OCI-LY7 (cell line): ENCODE measurements at regions not wholly inside any gene's neighbourhood (a gene's known extent, or its start where the extent isn't known, plus 50 kb on each side); places are given as distances from the start of the nearest gene placed in this dataset.

Experiments used
- BruUV-seq: library from RNA; stranded (reverse); fragments of 400-500 nt; replicated peaks from 2 replicates; lab custom pipeline; 2021; lab: Mats Ljungman, UMichigan
- CTCF ChIA-PET: fragments of 300-600 bp; sonication (Branson Sonifier 250); formaldehyde crosslinking; loops from one replicate; lab custom pipeline; 2022; ENCODE audit warnings: antibody characterized with exemption; ENCODE audit not compliant: unreplicated experiment; lab: Charles Lee
- POLR2A ChIA-PET: fragments of 300-600 bp; sonication (Branson Sonifier 250); formaldehyde crosslinking; loops from one replicate; lab custom pipeline; 2022; ENCODE audit warnings: antibody characterized with exemption; lab: Charles Lee
- DNase-seq: peaks from one replicate; pipeline ENCODE4 v3.0.0-alpha.2; 2015; ENCODE audit warnings: low spot score
- H2AFZ ChIP-seq: fragments of 200-600 bp; sonication (generic), shearing (Covaris generic); 2 replicates; pipeline ENCODE4 v1.6.1; 2014; ENCODE audit warnings: mild to moderate bottlenecking, antibody characterized with exemption, low read length, moderate library complexity
- H3K27ac ChIP-seq: fragments of 200-600 bp; sonication (generic); 2 replicates; pipeline ENCODE4 v1.5.1; 2014; ENCODE audit warnings: mixed run types, low read depth, mild to moderate bottlenecking, moderate library complexity, low read length, inconsistent platforms; ENCODE audit not compliant: poor library complexity, severe bottlenecking
- H3K36me3 ChIP-seq: fragments of 200-600 bp; sonication (generic); 2 replicates; pipeline ENCODE4 v1.6.1; 2014; ENCODE audit warnings: mild to moderate bottlenecking, antibody characterized with exemption, low read length, moderate library complexity, mixed read lengths; ENCODE audit not compliant: insufficient read depth
- H3K4me1 ChIP-seq: fragments of 200-600 bp; sonication (generic); 2 replicates; pipeline ENCODE4 v1.5.1; 2014; ENCODE audit warnings: mild to moderate bottlenecking, low read length; ENCODE audit not compliant: insufficient read depth, poor library complexity, severe bottlenecking
- H3K4me2 ChIP-seq: fragments of 200-600 bp; sonication (generic); 2 replicates; pipeline ENCODE4 v1.6.1; 2014; ENCODE audit warnings: mild to moderate bottlenecking, low read length
- H3K4me3 ChIP-seq: fragments of 200-600 bp; sonication (generic); 2 replicates; pipeline ENCODE4 v1.5.1; 2014; ENCODE audit warnings: mild to moderate bottlenecking, low read depth, low read length; ENCODE audit not compliant: poor library complexity, severe bottlenecking
- H3K79me2 ChIP-seq: fragments of 200-600 bp; sonication (generic); 2 replicates; pipeline ENCODE4 v1.6.1; 2016; ENCODE audit warnings: low read depth, mild to moderate bottlenecking, low read length, moderate library complexity, mixed read lengths; ENCODE audit not compliant: insufficient read depth
- H3K9me2 ChIP-seq: fragments of 200-600 bp; sonication (generic); 2 replicates; pipeline ENCODE4 v1.6.1; 2016; ENCODE audit warnings: mild to moderate bottlenecking, low read length, mixed read lengths; ENCODE audit not compliant: insufficient read depth
- H3K9me3 ChIP-seq: fragments of 200-600 bp; sonication (generic); 2 replicates; pipeline ENCODE4 v1.6.1; 2014; ENCODE audit warnings: mild to moderate bottlenecking, mixed run types, low read length, mixed read lengths
- H4K20me1 ChIP-seq: fragments of 200-600 bp; sonication (generic); 2 replicates; pipeline ENCODE4 v1.6.1; 2014; ENCODE audit warnings: mild to moderate bottlenecking, antibody characterized with exemption, low read length, moderate library complexity, mixed read lengths; ENCODE audit not compliant: insufficient read depth
- EZH2phosphoT487 ChIP-seq: fragments of 200-600 bp; sonication (generic); IDR thresholded peaks from 2 replicates; pipeline ENCODE4 v1.6.1; 2018; ENCODE audit warnings: low read depth, borderline replicate concordance, mild to moderate bottlenecking, mixed run types, antibody characterized with exemption, low read length, moderate library complexity, mixed read lengths
- intact Hi-C: fragments of 100-400 bp; cut with micrococcal nuclease; formaldehyde crosslinking; loops from one replicate; pipeline ENCODE4 v1.10.0; 2022; ENCODE audit not compliant: unreplicated experiment
- TF ChIP-seq, protein P1 (sequence below): fragments of 200-600 bp; sonication (generic); conservative IDR thresholded peaks from 2 replicates; pipeline ENCODE4 v1.5.1; 2014; ENCODE audit warnings: mild to moderate bottlenecking, antibody characterized with exemption, low read length, moderate library complexity, mixed read lengths

DNA sequence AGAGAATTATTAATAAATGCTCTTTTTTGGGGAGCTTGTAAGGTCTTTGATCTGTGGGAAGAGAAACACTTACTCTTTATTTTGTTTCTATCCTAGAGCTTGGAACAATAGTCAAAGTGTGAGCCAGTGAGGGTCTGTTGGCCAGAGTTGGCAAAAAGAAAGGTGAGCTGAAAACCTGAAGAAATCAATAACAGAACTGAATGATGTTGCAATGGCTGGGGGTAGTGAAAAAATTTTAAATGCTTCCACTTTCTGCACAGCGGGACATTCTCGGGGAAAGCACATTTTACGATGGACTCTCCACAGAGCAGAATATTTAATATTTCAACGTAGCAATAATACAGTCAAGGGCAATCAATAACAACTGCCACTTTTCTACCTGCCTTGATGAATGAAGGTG lies 78.9 kb downstream of the SKA1 start:
- H3K4me2 ChIP-seq: no peak overlapping the region
- no peaks in the 10 kb centered on the region for H3K4me1 ChIP-seq
- intact Hi-C loops: no loop called here
- BruUV-seq: no TSS peak
- CTCF ChIA-PET: no interaction called here
- no peaks in the 10 kb centered on the region for H3K36me3 ChIP-seq
- H4K20me1 ChIP-seq: no peaks in the 10 kb centered on the region
- no peaks in the 10 kb centered on the region for H3K9me3 ChIP-seq
- TF ChIP-seq, protein P1, sequence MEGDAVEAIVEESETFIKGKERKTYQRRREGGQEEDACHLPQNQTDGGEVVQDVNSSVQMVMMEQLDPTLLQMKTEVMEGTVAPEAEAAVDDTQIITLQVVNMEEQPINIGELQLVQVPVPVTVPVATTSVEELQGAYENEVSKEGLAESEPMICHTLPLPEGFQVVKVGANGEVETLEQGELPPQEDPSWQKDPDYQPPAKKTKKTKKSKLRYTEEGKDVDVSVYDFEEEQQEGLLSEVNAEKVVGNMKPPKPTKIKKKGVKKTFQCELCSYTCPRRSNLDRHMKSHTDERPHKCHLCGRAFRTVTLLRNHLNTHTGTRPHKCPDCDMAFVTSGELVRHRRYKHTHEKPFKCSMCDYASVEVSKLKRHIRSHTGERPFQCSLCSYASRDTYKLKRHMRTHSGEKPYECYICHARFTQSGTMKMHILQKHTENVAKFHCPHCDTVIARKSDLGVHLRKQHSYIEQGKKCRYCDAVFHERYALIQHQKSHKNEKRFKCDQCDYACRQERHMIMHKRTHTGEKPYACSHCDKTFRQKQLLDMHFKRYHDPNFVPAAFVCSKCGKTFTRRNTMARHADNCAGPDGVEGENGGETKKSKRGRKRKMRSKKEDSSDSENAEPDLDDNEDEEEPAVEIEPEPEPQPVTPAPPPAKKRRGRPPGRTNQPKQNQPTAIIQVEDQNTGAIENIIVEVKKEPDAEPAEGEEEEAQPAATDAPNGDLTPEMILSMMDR: no peak
- no peak for TF ChIP-seq EZH2phosphoT487
- DNase-seq: no peak
- no peak overlapping the region for H3K27ac ChIP-seq
- H2AFZ ChIP-seq: no peak overlapping the region
- H3K9me2 ChIP-seq: no peaks in the 10 kb centered on the region
- POLR2A ChIA-PET: no interaction called here
- no peak overlapping the region for H3K4me3 ChIP-seq
- no peaks in the 10 kb centered on the region for H3K79me2 ChIP-seq

DNA sequence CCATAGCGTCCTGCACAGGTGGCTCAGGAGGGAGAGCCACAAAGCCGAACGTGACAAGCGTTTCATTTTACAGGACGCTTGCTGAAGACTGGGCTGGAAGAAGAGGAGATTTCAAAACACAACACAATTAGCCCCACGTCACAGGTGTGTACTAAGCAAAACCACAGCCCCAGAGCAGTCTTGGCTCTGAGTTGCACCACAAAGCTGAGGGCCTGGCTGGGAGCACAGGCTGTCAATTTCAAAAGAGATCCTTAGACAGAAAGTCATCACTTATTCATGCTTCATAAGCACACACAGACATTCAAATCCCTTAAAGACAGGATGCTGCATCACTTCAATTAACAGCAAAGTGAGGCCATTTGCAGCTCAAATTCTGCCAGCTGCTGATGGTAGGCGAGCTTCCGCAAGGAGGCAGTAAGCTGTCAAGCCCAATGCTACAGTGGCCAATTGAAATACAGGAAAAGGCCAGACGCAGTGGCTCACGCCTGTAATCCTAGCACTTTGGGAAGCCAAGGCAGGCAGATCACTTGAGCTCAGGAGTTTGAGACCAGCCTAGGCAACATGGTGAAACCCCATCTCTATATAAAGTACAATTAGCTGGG lies 79.6 kb downstream of the SKA1 start:
- Histone ChIP-seq H3K4me2 (no peak overlapping the region), H4K20me1 (no peaks in the 10 kb centered on the region), H3K36me3 (no peaks in the 10 kb centered on the region), H3K4me1 (no peaks in the 10 kb centered on the region), H3K9me2 (no peaks in the 10 kb centered on the region), H3K9me3 (no peaks in the 10 kb centered on the region), H3K4me3 (no peak overlapping the region), H3K27ac (no peak overlapping the region), H2AFZ (no peak overlapping the region), H3K79me2 (no peaks in the 10 kb centered on the region)
- ChIA-PET CTCF (no interaction called here), POLR2A (no interaction called here)
- TF ChIP-seq EZH2phosphoT487: no peak
- TF ChIP-seq, protein P1: no peak
- no TSS peak for BruUV-seq
- no peak for DNase-seq
- intact Hi-C loops: no loop called here

DNA sequence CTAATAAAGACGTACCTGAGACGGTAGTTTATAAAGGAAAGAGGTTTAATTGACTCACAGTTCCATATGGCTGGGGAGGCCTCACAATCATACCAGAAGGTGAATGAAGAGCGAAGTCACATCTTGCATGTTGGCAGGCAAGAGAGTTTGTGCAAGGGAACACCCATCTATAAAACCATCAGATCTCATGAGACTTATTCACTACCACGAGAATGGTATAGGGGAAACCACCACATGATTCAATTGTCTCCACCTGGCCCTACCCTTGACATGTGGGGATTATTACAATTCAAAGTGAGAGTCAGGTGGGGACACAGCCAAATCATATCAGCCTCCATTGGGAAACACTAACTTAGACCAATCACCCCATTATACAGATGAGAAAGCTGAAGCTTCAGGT lies 81.4 kb downstream of the SKA1 start:
- H3K4me1 ChIP-seq: no peaks in the 10 kb centered on the region
- no peak overlapping the region for H3K27ac ChIP-seq
- CTCF ChIA-PET: no interaction called here
- H3K4me3 ChIP-seq: no peak overlapping the region
- POLR2A ChIA-PET: no interaction called here
- H3K4me2 ChIP-seq: no peak overlapping the region
- intact Hi-C loops: no loop called here
- BruUV-seq: no TSS peak
- DNase-seq: no peak
- H3K9me2 ChIP-seq: no peaks in the 10 kb centered on the region
- H3K36me3 ChIP-seq: no peaks in the 10 kb centered on the region
- TF ChIP-seq, protein P1: no peak
- TF ChIP-seq EZH2phosphoT487: no peak
- H4K20me1 ChIP-seq: no peaks in the 10 kb centered on the region
- H2AFZ ChIP-seq: no peak overlapping the region
- no peaks in the 10 kb centered on the region for H3K9me3 ChIP-seq
- H3K79me2 ChIP-seq: no peaks in the 10 kb centered on the region
